Peyer's patch (tissue), 4 donors: ENCODE measurements at regions not wholly inside any gene's neighbourhood (a gene's known extent, or its start where the extent isn't known, plus 50 kb on each side); places are given as distances from the start of the nearest gene placed in this dataset.
"Not testable (repeated sequence)": the region's sequence is repeated elsewhere in the genome, so short reads cannot be mapped to it uniquely, and the experiment has no call there.

Experiments used
- DNase-seq, 3 donors: peaks; one replicate each; pipeline ENCODE4 v3.0.0-alpha.2; 2017 to 2019
- H3K27ac ChIP-seq, 4 donors: fragments of 200-600 bp; sonication (generic); one replicate each; pipeline ENCODE4 v1.5.1; 2016 to 2019
- H3K27me3 ChIP-seq, 2 donors: fragments of 200-600 bp; sonication (generic); one replicate each; pipeline ENCODE4 v1.5.1; 2019
- H3K36me3 ChIP-seq, 3 donors: fragments of 200-600 bp; sonication (generic); one replicate each; pipeline ENCODE4 v1.5.1; 2016 to 2019
- H3K4me1 ChIP-seq, 4 donors: fragments of 200-600 bp; sonication (generic); one replicate each; pipeline ENCODE4 v1.5.1; 2016 to 2019
- H3K4me3 ChIP-seq, 4 donors: fragments of 200-600 bp; sonication (generic); 1 replicate in 3 of 4; 2 replicates in 1 of 4; pipeline ENCODE4 v1.5.1; 2016 to 2019; ENCODE audit warnings: mild to moderate bottlenecking in 1 of 4
- H3K9me3 ChIP-seq, 4 donors: fragments of 200-600 bp; sonication (generic); one replicate each; pipeline ENCODE4 v1.5.1; 2016 to 2019; ENCODE audit warnings: mild to moderate bottlenecking in 1 of 4
- POLR2A ChIP-seq, 2 donors: fragments of 450-650 bp; IDR thresholded peaks; one replicate each; pipeline ENCODE4 v1.5.1; 2017; ENCODE audit warnings: antibody characterized with exemption in 2 of 2, mild to moderate bottlenecking in 2 of 2, moderate library complexity in 2 of 2
- TF ChIP-seq, protein P1 (sequence below), 6 experiments: fragments of 450-650 bp in 4 of 6; fragments of 200-600 bp in 2 of 6; sonication (generic) in 1 of 6; IDR thresholded peaks; one replicate each; pipeline ENCODE4 v1.5.1; 2017 to 2019; ENCODE audit warnings: antibody characterized with exemption in 6 of 6, mild to moderate bottlenecking in 3 of 6, moderate library complexity in 1 of 6

- Histone ChIP-seq H3K27ac (no peak overlapping the region), H3K27me3 (no peaks in the 10 kb centered on the region), H3K4me3 (no peak overlapping the region), H3K36me3 (no peaks in the 10 kb centered on the region), H3K9me3 (no peaks in the 10 kb centered on the region), H3K4me1 (no peaks in the 10 kb centered on the region)
- no peak for DNase-seq
- no peak for TF ChIP-seq POLR2A (IDR thresholded peaks at IDR 0.05)
- TF ChIP-seq, protein P1, sequence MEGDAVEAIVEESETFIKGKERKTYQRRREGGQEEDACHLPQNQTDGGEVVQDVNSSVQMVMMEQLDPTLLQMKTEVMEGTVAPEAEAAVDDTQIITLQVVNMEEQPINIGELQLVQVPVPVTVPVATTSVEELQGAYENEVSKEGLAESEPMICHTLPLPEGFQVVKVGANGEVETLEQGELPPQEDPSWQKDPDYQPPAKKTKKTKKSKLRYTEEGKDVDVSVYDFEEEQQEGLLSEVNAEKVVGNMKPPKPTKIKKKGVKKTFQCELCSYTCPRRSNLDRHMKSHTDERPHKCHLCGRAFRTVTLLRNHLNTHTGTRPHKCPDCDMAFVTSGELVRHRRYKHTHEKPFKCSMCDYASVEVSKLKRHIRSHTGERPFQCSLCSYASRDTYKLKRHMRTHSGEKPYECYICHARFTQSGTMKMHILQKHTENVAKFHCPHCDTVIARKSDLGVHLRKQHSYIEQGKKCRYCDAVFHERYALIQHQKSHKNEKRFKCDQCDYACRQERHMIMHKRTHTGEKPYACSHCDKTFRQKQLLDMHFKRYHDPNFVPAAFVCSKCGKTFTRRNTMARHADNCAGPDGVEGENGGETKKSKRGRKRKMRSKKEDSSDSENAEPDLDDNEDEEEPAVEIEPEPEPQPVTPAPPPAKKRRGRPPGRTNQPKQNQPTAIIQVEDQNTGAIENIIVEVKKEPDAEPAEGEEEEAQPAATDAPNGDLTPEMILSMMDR (IDR thresholded peaks at IDR 0.05), result no peak
These were observed 60.5 kb downstream of the DSEL start for GRCh38 chr18:67455890-67456501.

DNA sequence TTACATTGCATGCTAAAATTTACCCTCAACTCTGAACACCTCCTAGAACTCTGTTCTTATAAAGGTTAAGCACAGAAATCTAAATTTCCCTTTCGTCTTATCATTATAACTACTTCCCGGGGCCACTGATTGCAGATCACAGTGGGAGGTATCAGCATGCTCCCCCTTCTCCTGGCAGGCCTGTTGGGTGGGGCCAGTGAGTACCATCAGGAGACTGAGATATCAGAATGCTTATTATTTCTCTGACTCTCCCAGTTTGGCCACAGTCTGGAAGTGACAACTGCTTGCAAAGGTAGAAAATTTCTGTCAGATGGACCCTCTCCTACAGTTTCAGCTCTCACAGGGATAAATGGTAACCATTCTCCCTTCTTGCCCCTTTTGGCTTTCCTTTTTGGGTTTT is 62.6 kb downstream of the DSEL start:
- TF ChIP-seq, protein P1 (IDR thresholded peaks at IDR 0.05), result no peak
- no peak for TF ChIP-seq POLR2A (IDR thresholded peaks at IDR 0.05)
- H3K9me3 ChIP-seq, result no peaks in the 10 kb centered on the region
- H3K27ac ChIP-seq, result no peak overlapping the region
- H3K36me3 ChIP-seq, result no peaks in the 10 kb centered on the region
- H3K4me1 ChIP-seq, result no peaks in the 10 kb centered on the region
- DNase-seq, result no peak
- H3K4me3 ChIP-seq, result no peak overlapping the region
- no peaks in the 10 kb centered on the region for H3K27me3 ChIP-seq

- H3K4me1 ChIP-seq, result no peaks in the 10 kb centered on the region
- H3K36me3 ChIP-seq, result no peaks in the 10 kb centered on the region
- no peak overlapping the region for H3K4me3 ChIP-seq
- no peak for DNase-seq
- TF ChIP-seq, protein P1 (IDR thresholded peaks at IDR 0.05), result no peak
- no peak for TF ChIP-seq POLR2A (IDR thresholded peaks at IDR 0.05)
- H3K27me3 ChIP-seq, result no peaks in the 10 kb centered on the region
- no peaks in the 10 kb centered on the region for H3K9me3 ChIP-seq
- no peak overlapping the region for H3K27ac ChIP-seq
These were observed 64.6 kb downstream of the DSEL start for GRCh38 chr18:67451960-67452359.

- not testable (repeated sequence) for H3K36me3 ChIP-seq, H3K4me3 ChIP-seq, DNase-seq, H3K4me1 ChIP-seq, H3K27ac ChIP-seq, H3K27me3 ChIP-seq, H3K9me3 ChIP-seq
These were observed 65.4 kb downstream of the DSEL start for GRCh38 chr18:67451101-67451500.

DNA sequence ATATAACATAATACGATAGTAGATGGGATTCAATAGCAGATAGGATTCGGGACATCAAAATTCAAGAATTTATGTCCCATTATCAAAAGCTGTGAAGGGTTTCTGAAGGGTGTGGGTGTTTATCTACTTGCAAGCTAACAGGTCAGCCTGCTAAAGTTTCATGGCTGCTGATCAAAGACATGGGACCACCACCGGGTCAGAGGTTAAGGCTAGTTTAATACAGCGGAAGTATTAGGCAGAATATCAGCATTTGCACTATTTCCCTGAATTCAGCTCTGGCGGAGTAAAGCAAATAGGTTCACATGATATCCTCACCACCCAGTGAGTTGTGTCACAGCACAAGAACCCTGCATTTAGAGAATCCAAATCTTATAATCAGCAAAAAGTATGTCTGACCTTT is 82.5 kb downstream of the DSEL start:
- no peak overlapping the region for H3K27ac ChIP-seq

GRCh38 chr18:67432806-67433205 is 83.7 kb downstream of the DSEL start:
- Histone ChIP-seq H3K36me3 (no peaks in the 10 kb centered on the region), H3K27me3 (no peaks in the 10 kb centered on the region), H3K9me3 (no peaks in the 10 kb centered on the region), H3K4me1 (no peaks in the 10 kb centered on the region), H3K4me3 (no peak overlapping the region), H3K27ac (no peak overlapping the region)
- DNase-seq, result no peak
- TF ChIP-seq, protein P1 (IDR thresholded peaks at IDR 0.05), result no peak

More for the DNA sequence above, 82.5 kb downstream of the DSEL start:
- Histone ChIP-seq H3K4me3 (no peak overlapping the region), H3K36me3 (no peaks in the 10 kb centered on the region), H3K27me3 (no peaks in the 10 kb centered on the region), H3K9me3 (no peaks in the 10 kb centered on the region), H3K4me1 (no peaks in the 10 kb centered on the region)
- DNase-seq, result no peak
- TF ChIP-seq POLR2A (IDR thresholded peaks at IDR 0.05), result no peak
- TF ChIP-seq, protein P1 (IDR thresholded peaks at IDR 0.05), result no peak
